NCI-H69 (cell line): ENCODE measurements at regions not wholly inside any gene's neighbourhood (a gene's known extent, or its start where the extent isn't known, plus 50 kb on each side); places are given as distances from the start of the nearest gene placed in this dataset.

Source experiments
- DNase-seq: peaks from one replicate; lab custom pipeline; 2025; lab: John Stamatoyannopoulos, UW

DNA sequence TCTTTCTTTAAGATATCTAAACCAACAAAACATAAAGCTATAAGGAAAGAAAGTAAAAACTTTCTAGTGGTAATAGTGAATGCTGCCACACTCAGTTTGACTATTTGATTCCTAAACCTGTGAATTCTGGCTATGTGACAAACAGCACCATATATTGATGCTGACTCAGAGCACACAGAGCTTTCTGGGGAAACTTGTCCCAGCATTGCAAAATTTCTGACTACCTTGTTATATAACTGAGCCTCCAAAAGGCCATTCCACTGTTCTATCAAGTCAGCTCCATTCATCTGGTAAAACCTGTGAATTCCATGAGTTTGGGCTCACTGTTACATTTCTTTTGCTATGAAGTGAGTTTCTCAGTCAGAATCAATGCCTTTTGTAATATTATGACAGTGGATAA, 1229.7 kb downstream of the PCDH18 start:
- no peak for DNase-seq

DNA sequence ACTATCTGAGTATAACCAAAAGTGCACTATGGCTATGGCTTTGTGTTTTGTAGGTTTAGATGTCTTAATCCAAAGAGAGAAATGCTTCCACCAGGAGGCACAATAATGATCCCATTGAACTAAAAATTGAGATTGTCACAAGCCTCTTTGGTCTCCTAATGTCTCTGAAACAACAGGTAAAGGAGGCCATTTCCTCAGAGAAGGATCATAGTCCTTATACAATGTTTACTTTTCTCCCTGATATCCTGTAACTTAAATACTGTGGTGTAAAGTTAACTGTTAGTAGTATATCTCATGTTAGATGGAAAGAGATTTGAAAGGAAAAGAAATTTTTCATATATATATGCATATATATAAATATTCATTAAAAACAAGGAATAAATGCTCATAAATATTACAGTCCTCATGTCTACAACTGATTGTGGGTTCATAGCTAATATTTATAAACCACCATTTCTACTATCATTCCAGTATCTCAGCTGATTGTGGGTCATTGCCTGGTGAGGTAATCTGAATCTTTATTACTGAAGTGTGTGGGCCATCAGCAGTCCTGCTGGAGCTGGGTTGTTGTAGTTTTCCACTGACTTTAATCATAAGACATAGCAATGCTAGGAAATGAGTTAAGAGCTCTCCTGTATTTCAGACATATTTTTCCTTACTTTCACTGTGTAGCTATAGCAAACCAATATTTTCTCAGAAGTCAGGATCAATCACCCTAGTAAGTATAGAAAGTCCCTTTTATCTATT, 1230.4 kb downstream of the PCDH18 start:
- no peak for DNase-seq

DNA sequence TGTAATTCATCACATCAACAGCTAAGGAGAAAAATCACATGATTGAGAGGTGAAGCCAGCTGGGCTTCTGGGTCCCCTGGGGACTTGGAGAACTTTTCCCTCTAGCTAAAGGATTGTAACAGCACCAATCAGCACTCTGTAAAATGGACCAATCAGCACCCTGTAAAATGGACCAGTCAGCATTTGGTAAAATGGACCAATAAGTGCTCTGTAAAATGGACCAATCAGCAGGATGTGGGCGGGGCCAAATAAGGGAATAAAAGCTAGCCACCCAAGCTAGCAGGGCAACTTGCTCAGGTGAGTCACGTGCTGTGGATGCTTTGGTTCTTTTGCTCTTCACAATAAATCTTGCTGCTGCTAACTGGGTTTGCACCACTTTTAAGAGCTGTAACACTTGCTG, 1248.3 kb downstream of the PCDH18 start:
- DNase-seq: no peak

DNA sequence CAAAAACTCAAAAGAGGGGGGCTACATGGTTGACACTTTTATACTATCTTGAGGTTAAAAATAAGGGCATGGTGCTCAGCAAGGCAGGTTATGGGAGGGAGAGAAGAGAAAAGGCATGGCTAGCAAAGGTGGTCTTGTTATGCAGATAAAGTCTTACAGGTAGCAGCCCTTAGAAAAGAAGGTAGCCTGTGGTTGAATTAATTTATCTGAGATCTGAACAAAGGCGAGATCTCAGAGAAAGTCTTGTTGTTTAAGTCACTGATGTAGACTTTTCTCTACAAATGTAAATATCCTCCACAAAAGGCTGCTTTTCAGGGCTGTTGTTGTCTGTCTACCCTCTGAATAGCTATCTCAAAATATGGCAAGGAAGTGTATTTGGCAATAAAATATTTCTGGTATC, 1250.4 kb downstream of the PCDH18 start:
- no peak for DNase-seq

DNA sequence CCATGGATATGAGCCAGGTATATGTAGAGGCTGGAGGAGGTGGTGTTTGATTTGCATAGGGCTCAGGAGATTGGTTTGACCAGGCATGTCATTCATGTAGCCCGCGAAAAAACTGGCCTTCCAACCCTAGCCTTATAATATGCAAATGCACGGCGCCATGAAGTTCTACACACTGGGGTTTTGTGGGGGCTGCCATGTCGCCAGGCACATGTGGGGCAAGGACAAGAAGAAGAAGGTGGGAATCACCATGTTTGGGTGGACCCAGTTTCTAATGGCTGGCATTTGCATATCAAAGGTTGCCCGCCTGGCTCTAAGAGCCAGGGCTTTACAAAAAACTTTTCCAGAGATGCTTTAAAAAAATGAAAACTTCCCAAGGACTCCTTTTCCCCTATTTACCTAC, 1251.0 kb downstream of the PCDH18 start:
- DNase-seq: no peak

DNA sequence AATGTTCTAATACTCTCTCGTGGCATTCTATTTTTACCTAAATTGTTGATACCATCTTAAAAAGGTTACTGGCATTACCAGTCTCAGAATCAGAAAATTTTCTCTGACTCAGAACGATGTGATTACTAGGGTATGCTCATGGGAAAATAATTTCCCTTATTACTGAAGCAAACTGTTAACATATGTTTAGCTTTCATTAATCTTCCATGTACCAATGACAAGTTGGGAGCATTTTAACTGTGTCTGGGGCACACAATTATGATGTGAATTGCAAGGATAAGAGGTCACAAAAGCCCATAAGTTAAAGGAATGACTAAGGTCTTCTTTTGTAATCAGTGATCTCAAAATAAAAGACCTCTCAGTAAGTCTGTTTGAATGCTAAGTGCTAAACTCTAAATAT, 1254.6 kb downstream of the PCDH18 start:
- peak; percentile 85 for DNase-seq

DNA sequence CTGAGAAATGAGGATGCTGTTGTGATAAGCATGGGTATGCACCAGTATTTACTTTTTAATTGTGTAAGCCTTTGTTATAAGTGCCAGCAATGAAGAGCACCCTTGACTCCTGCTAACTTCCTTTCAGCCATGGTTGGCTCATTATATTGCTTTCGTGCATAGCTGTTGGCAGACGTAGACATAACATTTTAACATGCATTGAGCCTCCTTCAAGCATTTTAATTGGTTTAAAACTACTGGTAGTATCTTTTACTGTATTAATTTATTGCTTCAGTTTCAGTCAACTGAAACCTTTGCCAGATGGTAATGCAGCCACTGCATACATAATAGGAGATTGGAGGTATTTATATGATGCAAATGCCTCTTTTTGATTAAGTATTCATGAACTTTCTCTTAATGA, 1285.4 kb downstream of the PCDH18 start:
- peak; percentile 79 for DNase-seq

DNA sequence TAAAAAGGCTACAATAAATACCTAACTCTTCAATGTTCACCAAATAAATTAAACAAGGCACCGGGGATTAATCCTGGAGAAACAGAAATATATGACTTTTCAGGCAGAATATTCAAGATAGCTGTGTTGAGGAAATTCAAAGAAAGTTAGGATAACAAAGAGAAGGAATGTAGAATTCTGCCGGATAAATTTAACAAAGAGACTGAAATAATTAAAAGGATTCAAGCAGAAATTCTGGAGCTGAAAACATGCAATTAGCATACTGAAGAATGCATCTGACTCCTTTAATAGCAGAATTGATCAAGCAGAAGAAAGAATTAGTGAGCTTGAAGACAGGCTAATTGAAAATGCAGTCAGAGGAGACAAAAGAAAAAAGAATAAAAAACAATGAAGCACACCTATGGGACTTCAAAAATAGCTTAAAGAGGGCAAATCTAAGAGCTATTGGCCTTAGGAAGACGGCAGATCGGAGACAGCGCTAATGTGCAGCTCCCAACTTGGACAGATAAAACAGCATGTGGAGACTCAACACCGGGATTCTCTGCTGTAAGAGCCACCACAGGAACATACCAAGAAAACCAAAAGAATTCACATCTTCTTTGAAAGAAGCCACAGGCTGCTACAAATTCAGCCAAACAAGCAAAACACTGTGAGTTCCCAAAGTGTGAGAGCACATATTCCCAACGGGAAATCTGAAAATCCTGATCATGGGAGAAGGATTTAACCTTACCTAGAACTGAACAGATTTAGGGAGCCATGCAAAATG, 1290.9 kb downstream of the PCDH18 start:
- DNase-seq: no peak

DNA sequence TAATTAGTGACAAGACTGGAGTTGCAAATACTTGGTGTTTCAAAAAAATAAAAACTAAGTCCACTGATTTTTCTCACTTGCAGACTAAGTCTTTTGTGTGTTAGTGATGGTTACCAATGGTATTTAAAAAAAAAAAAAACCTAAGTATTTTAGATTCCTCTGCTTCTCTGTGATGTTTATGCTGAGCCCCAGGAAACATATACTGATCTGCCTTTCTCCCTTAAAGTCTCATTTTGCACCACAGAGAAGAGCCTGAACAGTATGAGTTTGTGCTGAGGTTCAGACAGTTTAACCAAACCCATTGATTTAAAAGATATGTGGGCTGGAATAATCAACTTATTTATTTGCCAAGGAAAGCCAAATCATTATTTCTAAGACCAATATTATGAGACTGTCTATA, 1305.0 kb downstream of the PCDH18 start:
- DNase-seq: no peak

DNA sequence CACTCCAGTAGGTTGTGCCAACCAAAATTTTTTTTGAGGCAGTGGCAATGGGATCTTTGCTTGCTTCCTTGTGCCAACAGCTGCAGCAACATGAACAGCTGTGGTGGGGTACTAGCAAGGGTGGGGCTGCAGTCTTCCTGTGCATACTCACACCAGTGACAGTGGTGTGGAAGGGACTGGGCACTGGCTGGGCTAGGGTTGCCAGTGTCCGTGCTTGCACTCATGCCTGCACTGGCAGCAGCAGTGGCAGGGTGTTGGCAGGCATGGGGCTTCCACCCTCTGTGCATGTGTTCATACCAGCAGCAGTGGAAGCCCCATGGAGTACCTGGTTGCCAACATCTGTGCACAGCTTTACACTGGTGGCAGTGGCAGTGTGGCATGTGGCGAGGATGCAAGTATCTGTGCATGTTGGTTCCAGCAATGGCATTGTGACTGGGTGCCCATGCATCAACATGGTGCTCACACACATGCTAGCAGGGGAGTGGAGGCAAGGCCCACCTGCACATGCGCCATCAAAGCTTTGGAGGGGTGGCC, 1312.6 kb downstream of the PCDH18 start:
- DNase-seq: no peak

DNA sequence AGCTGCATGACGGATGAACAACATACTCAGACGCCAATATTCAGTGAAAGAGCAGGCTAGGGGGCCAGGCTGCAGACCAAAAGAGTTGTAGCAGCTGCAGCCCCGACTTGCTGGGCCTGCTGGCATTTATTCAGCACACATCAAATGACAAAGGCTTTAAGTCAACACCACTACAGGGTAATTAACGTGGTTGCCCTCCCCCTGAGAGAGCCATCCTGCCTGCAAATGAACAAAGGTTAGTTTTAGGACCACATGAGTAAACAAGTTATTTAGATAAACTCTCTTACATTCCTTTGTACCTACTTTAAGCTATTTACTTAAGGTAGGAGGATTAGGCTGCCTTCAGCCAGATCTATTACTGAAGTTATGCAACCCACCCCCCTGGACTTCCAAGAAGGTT, 1329.1 kb downstream of the PCDH18 start:
- no peak for DNase-seq

DNA sequence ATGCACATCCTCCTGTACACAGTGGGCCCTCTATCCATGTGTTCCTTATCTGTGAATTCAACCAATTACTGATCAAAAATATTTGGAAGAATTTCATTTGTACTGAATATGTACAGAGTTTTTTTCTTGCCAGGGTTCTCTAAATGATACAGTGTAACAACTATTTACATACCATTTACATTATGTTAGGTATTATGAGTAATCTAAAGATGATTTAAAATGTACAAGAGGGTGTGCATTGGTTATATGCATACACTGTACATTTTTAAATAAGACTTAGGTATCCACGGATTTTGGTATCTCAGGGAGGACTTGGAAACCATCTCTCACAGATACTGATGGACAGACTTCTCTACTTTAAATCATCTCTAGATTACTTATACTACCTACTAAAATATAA, 1333.9 kb downstream of the PCDH18 start:
- DNase-seq: no peak

DNA sequence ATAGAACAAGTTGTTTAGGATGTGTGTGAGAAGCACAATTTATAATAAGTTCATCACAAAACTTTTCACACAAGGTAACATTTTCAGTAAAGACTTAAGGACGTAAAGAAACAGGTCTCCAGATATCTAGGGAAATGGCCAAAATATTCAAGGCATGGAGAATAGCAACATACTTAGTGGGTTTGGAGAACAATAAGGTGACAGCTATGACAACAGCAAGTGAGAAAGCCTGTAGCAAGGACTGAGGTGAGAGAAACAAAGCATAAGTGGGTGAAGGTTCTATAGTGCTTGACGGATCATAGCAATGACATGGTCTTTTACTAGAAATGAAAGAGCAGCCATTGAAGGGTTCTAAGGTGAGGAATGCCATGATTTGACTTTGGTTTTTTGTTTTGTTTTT, 1337.3 kb downstream of the PCDH18 start:
- no peak for DNase-seq

DNA sequence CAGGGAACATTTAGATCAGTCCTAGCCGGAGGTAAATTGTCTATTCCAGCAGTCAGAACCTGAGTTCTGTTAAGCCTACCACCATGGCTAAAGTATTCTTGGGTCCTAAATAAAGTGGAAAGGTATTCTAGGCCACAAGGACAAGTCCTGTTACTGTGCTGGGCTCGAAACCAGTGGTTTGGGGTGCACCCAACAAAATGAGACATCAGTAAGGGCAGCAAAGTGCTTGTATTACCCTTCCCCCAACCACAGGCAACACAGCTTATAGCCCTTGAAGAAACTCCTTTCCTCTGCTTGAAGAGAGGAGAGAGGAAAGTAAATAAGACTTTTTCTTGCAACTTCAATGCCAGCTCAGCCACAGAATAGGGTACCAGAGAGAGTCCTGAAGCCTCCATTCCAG, 1345.6 kb downstream of the PCDH18 start:
- no peak for DNase-seq

DNA sequence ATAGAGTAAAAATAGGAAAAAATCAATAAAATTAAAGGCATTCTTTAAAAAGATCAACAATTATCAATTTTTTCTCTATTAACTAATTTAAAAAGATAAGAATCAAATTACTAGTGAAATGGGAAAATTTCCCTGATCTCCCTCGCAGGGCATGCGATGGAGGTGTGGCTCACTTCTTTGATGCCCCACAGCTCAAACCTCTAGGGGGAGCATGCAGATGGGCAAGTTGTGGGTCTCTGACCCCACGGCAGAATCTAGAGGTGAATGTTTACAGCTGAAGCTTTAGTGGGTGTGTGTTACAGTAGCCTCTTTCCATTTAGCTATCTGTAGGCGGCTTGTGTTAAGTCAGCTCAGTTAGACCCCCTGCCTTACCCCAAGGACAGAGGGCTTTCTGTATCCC, 1348.8 kb downstream of the PCDH18 start:
- DNase-seq: no peak

DNA sequence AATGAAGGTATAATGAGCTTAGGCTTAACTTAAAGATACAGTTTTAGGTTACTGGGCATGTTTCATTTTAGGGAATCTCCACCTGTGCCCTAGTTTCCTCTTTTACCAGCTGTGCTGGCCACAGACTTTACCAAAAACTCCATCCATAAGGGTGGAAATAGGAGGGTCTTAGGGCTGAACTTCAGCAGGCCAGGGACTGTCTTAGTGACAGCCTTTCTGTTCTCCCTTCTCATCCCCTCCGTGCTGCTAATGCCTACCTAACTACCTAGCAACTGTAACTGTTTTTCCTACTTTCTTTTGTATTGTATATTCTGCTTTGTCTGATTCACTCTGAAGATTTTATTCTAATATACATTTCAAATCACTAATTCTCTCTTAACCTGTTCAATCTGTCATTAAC, 1375.3 kb downstream of the PCDH18 start:
- DNase-seq: peak; percentile 4

DNA sequence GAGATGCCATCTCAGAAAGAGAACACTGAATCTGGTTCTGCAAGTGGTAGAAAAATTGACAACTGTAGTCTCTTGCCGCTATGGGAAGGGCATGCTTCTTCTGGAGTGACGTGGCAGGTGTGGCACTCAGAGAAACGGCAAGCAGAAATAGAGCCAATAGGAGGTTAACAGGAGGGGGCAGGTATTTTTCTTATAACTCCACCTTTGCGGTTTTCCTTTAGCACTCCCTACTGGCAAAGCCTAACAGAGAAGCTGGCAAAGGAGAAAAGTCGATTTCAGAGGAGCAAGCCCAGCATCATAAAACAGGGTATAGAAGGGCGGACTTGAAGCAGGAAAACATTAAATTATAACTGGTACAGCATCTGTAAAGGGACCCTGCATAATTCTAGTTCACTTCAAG, 1382.2 kb downstream of the PCDH18 start:
- DNase-seq: no peak

DNA sequence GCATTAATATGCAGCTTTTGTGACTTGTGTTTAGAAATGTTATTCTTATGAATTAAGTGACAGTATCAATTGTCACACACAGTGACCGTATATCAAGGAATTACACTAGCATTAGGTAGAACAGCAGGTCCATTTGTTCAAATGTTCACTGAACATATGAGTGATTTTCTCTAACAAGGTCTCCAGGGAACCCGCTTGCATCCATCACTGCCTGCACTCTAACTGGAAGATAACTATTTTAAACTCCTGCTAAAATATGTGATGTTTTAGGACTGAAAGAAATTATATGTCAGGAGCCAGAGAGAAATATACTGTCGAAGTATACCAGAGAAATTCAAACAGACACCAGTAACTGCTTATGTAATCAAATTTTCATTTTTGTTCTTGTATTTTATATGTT, 1395.7 kb downstream of the PCDH18 start:
- peak; percentile 52 for DNase-seq

DNA sequence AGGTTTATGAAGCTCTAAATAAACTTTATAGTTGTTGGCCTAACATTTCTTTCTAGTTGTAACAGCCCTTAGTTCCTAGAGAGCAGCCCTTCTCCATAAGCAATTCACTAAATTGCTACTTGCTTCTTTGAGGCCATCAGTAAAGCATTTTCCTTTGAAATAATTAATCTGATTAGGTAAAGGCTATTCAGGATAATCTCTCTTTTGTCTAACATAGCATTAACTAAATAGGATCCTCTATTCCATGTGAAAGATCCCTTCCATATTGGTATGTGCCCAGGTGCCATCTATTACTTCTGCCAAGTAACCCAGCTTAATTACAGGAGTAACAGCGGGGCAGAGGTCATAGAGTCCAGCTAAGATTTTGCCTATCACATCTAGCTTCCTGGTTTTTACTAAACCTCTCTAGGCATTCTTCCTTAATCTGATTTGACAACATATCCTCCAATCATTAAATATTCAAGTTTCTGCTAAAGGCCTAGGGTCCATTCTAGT, 1408.0 kb downstream of the PCDH18 start:
- no peak for DNase-seq

DNA sequence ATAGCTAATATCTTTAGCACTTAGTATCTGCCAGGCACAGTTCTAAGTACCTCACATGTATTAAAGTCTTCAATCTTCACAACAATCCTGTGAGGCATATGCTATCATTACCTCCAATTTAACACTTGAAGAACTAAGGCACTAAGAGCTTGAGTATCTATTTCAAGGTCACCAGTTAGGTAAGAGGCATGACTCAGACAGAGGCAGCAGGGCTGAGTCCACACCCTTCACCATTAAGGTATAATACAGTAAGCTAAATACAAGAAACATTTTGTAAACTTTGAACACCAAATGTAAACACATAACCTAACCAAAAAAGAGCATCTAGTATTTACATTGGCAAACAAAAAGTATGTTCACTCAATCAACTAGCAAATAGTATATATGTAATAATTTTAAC, 1410.9 kb downstream of the PCDH18 start:
- DNase-seq: peak; percentile 65

DNA sequence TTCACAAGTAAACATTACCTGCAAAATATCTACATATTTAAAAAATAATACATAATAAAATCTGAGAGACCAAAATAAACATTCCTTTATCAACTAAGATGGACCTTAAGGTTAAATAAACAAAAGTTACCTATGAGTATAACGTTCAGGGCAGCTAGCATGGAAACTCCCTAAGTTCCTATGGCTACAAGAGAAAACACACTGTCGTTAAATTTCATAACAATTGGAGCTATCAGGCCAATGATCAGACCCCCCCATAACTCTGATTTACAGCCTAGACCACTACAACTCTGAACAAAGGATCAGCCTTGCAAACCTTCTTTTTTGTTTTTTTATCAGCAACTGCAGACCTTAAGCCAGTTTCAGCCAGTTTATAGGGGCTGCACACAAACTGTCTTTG, 1418.4 kb downstream of the PCDH18 start:
- no peak for DNase-seq

DNA sequence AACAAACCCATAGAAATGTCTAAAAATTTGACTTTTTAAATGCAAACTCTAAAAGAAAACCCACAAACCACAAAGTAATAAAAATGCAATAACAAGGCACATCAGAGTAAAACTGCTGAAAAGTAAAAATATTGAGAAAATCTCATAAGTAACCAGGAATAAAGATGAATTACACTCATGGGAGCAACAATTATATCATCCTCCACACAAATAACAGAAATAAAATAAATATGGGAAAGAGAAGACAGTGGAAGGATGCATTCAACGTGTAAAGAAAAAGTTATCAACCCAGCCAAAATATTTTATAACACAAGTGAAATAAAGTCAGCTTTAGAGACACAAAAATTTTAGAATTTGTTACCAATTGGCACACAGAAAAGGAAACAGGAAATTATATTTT, 1420.2 kb downstream of the PCDH18 start:
- no peak for DNase-seq

DNA sequence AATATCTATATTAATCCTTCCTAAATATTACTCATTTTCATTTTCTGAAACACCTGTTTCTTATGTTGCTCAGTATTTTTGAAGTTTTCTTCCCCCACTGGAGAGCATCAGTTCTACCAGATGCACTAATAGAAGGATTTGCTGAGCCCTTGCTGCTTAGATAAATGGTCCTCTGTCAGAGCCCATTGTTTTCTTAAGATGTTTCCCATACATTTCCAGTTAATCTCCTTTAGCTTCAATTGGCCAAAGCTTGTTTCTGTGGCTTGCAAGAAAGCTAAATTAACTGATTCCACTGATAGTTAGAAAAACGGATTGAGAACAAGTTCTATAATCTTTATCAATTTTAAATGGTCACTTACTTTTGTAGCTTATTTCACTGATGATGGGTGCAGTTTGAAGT, 1425.5 kb downstream of the PCDH18 start:
- peak; percentile 9 for DNase-seq
